Stimulated activated naive CD4-positive, alpha-beta T cell treated with Interleukin-2 at 50 U/mL for 16 hours (primary cell): ENCODE measurements at regions not wholly inside any gene's neighbourhood (a gene's known extent, or its start where the extent isn't known, plus 50 kb on each side); places are given as distances from the start of the nearest gene placed in this dataset.
"Not testable (repeated sequence)": the region's sequence is repeated elsewhere in the genome, so short reads cannot be mapped to it uniquely, and the experiment has no call there.

ENCODE experiments used
- DNase-seq: peaks from one replicate; lab custom pipeline; 2025; lab: John Stamatoyannopoulos, UW

DNA sequence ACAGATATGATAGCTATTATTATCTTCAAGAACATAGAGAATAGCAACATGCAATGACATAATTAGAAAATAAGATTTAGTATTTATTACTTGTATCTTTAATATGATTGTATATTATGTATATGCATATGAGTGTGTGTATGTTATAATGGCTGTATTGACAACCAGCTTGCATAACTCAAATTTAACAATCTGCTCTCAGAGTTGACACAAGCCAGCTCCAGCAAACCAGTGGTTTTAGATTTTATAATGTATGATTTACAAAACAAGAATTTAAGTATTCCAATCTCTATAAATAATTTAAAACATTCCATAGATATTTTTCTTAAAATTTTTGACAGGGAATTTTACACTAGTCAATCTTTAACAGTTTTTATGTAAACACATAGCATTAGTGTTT, 935.9 kb upstream of the EPHA5 start:
- DNase-seq = no peak

DNA sequence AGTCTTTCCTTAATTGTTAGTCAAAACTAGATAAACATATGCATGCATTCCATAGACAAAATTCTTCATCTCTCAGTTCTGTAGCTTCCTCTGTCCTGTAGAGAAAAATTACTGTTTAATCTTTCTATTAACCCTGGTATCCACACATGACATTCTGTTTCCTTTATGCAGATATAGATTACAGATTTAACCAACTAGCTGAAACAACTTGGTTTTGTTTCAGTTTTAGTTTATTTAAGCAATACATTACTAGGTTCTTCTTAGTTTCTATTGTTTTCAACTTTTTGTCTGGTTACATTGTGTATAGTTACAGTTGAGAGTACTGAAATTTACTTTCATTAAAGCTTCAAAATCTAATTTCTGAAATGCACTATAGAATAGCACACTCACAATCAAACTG, 933.9 kb upstream of the EPHA5 start:
- no peak for DNase-seq

DNA sequence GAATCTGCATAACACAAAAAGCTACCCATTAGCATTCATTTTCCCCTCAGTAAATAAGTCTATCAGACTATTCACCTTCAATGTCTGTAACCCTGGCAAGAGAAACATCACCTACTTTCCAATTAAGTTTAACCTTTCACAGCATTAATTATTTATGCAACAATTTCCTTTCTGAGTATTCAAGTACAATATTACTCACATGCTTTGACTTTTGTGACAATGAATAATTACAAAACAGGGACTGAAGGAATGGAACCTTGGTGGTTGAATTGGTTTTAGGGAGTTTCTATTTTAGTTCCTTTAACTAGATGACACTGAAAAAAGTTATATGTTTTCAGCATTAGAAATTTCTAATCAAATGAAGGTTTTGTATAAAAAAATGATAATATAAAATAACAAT, 932.3 kb upstream of the EPHA5 start:
- no peak for DNase-seq

DNA sequence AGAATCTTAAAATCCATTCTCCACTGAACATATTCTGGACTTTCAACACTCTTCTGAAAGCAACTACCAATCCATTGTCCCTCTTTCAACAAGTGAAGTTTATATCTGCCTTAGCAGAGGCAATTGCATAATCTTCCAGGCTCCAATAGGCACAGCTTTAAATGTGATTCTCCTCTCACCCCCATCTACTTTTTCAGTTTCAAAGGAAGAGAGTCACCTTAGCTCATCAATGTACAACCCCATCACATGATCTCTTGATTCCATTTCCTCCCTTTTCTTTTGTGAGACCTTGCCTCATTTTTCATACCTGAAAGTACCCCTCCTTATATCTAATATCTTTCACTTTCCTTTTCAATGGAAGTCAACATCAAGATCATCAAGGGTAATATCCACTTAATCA, 921.7 kb upstream of the EPHA5 start:
- no peak for DNase-seq

DNA sequence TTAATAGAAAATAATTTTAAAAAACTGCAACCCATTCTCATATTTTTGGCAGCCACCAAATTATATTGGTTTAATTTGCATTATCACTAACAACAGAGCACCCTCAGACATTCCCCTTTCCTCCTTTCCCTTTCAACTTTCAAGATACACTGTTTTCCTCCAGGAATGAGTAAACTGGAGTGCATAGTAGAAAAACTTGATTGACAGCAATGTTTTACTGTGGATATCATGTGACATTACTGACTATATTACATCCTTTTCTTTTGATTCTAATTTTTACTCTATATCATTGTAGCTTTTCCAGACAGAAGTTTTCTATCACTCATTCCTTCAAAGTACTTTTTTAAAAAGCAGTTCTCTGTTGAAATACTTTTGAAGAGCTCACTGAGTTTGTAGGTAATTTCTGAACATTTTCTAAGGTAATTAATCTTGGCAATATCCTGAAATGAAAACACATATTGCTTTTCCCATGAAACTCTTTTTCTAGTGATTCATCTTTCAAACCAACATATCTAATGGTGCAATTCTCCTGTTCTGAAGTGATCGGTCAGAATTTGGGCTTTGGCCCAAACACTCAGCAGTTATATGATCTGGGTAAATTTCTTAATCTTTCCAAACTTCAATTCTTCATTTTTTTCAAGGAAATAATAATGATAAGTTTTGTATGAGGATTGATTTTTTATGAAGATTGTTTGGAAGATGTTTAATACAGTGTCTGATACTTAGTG, 920.4 kb upstream of the EPHA5 start:
- no peak for DNase-seq

DNA sequence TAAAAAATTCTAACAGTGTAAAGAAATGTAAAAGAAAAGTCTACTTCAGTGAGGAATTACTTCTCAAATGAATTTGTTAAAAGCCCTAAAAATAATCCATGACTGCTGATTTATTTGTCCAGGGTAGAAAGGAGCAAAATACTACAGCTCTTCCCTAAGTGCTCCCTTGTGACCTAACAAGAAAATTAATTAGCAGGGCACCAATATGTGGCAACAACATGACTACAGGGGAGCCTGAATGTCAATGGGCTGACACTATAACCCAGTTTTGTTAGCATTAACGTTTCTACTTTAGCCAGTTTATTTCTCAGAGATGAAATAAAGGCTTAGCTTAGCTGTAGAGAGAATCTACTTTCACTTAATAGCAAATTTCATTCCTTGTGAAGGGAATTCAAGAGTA, 918.9 kb upstream of the EPHA5 start:
- no peak for DNase-seq

DNA sequence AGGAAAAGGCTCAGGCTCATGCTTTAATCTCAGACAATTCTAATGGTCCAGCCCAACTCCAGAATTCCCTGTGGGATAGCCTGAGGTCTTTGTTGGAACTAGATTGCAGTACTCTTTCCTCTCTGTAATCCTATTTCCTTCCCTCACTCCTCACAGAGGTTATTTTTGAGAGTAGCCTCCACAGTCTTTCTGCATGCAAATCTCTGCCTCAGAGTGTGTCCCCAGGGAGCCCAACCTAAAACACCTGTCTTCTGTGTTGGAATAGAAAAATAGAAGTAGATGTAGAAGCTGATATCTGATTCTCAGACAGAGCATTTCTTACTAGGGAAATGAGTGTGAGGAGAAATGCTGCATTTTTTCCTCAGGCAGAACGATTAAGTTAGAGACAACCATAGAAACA, 915.5 kb upstream of the EPHA5 start:
- no peak for DNase-seq

DNA sequence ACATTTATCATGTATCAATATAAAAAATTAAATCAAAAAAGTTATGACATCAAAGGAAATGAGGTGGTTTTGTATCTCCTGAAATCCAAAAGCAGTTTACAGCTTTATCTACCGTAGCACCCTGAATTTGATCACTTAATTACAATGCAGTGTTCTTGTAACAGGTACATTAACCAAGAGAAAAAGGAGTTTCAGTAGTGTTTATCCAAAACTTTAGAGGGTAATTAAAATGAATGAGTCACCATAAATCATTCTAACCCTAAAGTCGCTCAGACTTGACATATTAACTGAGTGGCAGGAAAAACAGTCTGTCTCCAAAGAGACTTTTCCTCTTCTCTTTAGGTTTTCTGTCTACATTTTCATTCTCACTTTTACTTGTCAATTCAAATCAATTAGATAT, 907.6 kb upstream of the EPHA5 start:
- DNase-seq = no peak

DNA sequence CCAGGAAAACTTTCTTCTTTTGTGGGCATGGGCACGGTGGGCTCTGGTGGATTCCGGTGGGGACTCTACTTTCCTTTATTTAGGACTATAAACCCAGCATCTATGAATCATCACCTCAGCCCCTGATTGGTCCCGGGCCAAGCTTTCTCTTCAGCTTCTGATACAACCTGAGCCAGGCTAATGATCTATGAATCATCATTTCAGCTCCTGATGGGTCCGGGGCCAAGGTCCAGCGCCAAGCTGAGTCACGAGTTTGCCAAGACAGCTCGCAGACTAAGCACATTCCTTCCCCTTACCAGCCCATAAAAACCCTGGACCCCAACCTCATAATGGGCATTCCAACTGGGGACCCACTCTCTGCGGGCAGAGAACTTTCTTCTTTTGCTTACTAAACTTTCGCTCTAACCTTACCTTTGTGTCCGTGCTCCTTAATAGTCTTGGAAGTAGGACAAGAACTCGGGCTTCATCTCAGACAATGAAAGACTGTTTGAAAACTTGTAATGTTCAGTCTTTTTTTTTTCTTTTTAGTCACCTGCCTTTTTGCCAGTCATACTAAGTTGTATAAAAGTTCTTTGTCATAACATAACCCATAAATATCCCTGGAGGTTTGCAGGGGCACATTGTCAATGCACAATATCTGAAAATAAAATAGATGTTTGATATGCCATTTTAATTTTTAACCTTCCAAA, 904.9 kb upstream of the EPHA5 start:
- no peak for DNase-seq

DNA sequence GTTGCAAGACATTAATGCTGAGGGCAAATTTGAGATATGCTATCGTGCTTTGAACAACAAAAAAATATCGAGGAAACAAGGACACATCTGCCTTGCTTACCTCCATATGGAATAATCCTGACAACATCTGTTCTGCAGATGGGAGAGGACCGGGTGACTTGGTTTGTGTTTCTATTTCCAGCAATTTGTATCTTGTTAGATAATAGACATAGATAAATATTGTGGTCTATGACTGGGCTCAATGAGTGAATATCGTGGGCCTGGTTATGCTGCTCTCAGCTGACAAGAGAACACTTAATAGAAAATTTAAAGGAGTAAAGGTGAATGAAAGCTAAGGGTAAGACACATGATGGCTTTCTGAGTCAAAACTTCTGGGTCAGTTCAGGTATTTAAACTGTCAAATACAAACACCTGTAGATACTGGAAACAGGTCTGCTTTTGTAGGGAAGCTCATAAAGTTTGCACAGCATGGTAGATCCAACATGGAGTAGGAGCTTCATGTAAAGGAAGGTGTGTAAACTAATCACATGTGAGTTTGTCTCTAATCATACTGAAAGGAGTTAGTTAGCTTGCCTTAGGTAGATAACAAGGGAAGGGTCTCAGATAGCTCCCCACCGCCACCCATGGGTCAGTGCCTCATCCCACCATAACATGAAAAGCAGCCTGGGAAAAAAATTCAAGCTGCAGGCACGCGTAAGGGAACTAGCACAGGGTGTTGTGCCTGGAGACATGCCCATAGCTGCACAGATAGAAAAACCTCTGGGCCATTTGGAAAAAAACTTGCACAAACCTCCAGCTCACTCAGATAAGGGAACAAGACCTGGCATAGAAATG, 904.1 kb upstream of the EPHA5 start:
- DNase-seq = no peak

DNA sequence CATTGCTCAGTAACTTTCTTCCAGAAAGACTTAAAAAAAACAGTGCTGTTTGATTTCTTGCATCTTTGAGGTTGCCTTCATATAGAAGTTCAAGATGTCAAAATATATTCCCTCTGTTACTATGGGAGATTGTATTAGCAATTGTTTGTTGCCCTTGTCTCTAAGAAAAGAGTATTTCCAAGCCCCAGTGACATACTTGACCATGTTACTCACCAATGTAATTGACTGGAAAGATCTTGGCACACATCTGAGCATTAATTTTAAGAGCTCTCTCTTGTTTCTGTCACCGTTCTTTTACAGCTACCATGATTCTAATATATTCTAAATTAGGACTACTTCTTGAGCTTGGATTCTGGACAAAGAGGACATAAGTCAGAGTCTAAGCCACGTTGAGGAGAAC, 902.7 kb upstream of the EPHA5 start:
- no peak for DNase-seq

DNA sequence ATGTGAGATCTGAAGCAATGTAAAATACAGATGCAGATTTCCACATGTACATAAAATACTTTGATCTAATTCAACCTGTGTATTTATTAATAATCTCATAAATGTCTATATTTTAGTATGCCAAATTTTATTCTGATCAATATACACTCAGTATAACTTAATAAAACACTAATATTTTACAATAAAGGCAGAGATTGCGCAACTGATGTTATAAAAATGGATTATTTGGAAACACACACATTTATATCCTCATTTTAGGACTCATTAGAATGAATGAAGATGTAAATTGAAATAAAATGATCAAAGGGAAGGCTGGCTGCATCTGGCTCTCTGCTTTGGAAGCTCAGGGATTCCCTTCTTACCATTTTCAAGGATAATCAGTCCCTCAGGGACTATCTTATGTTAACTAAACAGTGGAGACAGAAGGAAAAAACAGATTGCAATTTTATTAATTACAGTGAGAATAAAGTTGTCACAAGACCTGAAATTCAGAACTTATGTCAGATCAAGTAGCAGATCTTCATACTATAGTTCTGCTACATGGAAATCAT, 900.9 kb upstream of the EPHA5 start:
- no peak for DNase-seq

DNA sequence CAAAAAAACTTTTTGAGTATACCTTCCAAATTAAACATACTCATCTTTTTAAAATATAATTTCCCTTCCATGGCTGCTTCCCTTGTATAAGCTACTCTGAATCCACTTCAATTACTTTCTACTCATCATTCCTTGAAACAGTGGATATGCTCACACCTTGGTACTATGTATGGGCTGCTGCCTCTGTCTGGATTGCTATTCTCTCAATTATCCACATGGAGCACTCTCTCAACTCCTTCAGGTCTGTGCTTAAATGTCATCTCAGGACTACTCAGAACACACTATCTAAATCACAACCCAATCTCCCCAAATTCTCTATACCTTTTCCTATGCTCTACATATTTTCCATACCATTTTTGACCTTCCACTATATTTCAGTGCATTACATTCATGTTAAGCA, 898.9 kb upstream of the EPHA5 start:
- DNase-seq = no peak

DNA sequence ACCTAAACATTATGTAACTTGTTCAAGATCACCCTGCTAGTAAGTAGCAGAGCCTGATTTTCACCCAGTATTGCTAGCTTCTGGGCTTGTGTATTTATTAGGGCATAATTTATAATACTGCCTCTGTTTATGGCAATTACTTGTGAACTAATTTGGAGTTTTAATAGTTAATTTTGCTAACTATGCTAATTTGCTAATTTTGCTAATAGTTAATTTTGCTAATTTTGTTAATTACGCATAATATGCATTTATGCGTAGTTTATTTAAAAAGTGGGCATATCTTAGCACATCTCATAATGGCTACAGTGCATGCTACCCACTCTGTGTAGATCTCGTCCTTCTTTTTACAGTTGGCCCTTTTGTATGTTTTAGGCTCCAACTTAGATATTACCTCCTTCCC, 898.1 kb upstream of the EPHA5 start:
- DNase-seq = no peak

DNA sequence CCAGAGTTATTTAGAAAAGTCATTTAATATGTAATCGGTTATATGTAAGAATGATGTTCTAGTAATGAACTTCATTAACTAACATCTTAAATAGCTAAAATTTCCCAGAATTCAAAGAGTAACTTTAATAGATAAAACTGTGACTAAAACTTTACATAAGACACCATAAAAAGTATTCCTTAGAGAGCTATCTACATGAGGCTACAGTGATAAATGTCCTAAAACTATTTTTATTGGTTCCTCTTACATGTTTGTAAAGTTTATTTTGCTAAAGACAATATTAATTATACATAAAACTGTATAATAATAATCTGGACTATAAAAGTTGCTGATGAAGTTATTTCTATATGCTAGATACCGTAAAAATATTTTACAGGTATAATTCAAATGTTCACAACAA, 897.7 kb upstream of the EPHA5 start:
- no peak for DNase-seq

DNA sequence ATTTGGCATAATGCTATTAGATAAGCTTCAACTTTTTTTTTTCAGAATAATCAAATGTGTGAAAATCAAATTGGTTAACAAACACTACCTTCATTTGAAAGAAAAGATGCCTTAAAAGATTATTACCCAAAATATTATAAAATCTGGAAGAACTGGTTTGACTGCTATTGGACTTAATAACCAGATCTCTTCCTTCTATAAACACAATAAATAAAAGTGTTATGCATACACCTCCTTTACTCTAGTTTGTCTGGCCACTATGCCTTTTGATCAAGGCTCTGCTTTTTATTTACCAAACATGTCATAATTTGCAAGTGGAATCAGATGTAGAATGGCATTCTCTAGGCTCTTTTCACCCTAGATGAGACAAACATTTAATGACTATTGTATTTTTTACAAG, 897.3 kb upstream of the EPHA5 start:
- no peak for DNase-seq

DNA sequence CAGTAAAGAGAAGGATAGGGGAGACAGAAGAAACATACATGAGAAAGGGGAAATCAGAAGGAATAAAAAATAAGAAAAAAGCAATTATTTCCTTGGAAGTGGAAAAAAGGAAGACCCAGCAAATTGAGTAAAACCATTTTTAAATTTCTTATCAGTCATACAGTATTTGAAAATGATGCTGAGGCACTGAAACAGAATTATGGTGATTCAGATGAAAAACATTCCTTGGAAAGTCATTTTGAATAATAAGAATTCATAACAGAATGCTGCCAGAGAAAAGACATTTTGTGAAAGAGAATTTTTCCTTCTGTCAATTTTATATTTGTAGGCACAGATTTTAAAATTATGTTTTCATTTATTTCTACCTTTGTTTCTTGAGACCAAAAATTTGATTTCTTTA, 895.5 kb upstream of the EPHA5 start:
- no peak for DNase-seq

DNA sequence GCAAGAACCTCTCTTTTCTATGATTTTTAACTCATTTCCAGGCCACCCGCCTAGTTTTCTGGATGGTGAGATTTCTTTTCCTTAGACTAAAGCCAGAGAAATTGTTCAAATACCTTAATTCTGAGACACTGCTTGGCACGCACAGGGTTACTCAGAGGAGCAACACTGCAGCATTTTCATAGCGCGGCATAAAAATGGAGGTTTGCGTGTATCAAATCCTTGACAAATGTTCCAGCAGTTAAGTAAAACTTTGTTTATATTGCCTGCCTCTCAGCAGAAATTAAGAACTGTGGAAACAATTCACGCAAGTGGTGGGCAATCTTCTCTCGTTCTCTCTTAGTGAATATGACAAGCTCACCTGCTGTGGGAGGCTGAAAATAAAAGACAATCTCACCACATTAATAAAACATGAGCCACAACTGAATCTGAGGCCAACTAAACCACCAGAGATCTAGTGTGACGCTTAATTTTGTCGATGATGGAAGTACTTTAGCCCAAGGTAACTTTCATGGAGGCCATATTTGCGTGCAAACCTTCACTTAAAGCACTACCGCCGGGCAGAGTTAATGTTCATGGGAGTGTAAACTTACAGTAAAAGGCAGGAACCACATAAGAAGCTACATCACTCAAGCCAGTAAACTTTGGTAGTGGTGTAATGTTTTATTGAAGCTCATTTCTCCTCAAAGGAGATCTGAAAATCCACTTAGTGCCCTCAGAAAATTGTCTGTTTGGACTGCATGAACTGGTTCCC, 894.8 kb upstream of the EPHA5 start:
- DNase-seq = no peak

DNA sequence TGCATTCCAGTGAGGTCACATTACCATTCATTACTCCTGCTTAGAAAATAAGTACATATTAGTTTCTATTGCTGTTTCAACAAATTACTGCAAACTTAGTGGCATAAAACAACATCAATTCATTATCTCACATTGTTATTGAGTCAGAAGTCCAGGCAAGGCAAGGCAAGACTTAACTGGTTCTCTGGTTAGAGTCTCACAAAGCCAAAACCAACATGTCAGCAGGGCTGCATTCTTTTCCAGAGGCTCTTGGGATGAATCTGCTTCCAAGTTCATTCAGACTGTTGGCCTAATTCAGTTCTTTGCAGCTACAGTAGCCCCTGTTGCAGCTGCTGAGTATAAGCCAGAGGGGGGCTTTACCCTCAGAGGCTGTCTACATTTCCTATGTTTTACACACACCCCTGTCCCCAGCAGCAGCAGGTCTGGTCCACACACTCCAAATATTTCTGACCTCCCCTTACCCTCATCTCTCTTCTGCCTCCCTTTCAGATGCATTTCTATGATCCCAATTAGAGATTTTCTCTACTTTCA, 892.1 kb upstream of the EPHA5 start:
- no peak for DNase-seq

DNA sequence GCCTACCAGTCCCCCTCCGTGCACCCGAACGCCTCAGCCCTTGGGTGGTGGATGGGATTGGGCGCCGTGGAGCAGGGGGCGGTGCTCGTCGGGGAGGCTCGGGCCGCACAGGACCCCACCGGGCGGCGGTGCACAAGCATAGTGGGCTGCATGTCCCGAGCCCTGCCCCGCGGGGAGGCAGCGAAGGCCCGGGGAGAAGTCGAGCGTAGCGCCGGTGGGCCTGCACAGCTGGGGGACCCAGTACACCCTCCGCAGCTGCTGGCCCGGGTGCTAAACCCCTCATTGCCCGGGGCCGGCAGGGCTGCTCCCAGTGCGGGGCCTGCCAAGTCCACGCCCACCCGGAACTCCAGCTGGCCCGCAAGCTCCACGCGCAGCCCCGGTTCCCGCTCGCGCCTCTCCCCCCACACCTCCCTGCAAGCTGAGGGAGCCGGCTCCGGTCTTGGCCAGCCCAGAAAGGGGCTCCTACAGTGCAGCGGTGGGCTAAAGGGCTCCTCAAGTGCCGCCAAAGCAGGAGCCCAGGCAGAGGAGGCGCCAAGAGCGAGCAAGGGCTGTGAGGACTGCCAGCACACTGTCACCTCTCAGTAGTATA, 891.3 kb upstream of the EPHA5 start:
- DNase-seq = not testable (repeated sequence)

DNA sequence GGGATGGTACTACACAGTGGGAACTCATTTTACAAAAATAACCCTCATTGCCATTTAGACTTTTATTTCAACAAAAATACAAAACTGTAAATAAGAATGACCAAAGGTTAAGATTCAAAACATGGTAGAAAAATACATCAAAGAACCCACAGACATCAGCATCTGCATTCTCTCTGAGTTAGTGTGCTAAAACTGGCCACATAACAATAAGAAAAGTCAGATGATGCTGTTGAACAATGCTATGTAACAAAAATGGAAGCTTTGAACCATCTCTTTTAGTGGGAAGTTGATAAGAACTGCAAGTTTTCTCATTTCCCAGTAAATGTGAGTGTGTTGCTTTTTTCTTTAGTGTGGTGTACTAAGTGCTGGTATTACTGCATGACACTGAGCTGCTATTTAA, 888.4 kb upstream of the EPHA5 start:
- no peak for DNase-seq
